Spleen (tissue), 11 donors: ENCODE measurements at regions not wholly inside any gene's neighbourhood (a gene's known extent, or its start where the extent isn't known, plus 50 kb on each side); places are given as distances from the start of the nearest gene placed in this dataset.
"Not testable (repeated sequence)": the region's sequence is repeated elsewhere in the genome, so short reads cannot be mapped to it uniquely, and the experiment has no call there.

Source experiments
- DNase-seq: peaks from one replicate; pipeline ENCODE4 v3.0.0-alpha.2; 2020
- H3K27ac ChIP-seq, 8 donors: fragments of 200-600 bp; sonication (generic) in 7 of 8; 1 replicate in 4 of 8; 2 replicates in 4 of 8; pipeline versions ENCODE4 v1.5.0 to v1.8.0; 2016 to 2021; ENCODE audit warnings: inconsistent platforms in 4 of 8, mild to moderate bottlenecking in 4 of 8, moderate library complexity in 1 of 8
- H3K27me3 ChIP-seq, 7 donors: fragments of 200-600 bp; sonication (generic) in 6 of 7; replicated peaks in 1 of 7; 1 replicate in 4 of 7; 2 replicates in 3 of 7; pipeline versions ENCODE4 v1.5.0 to v1.8.0; 2016 to 2021; ENCODE audit warnings: inconsistent platforms in 3 of 7, mild to moderate bottlenecking in 1 of 7
- H3K36me3 ChIP-seq, 6 donors: fragments of 200-600 bp; sonication (generic) in 5 of 6; 1 replicate in 4 of 6; 2 replicates in 2 of 6; pipeline versions ENCODE4 v1.5.0 to v1.8.0; 2016 to 2021; ENCODE audit warnings: inconsistent platforms in 2 of 6
- H3K4me1 ChIP-seq, 6 donors: fragments of 200-600 bp; sonication (generic) in 5 of 6; 1 replicate in 3 of 6; 2 replicates in 3 of 6; pipeline versions ENCODE4 v1.5.0 to v1.8.0; 2016 to 2021; ENCODE audit warnings: inconsistent platforms in 3 of 6
- H3K4me3 ChIP-seq, 8 donors: fragments of 200-600 bp; sonication (generic) in 7 of 8; 1 replicate in 4 of 8; 2 replicates in 4 of 8; pipeline versions ENCODE4 v1.5.0 to v1.8.0; 2016 to 2021; ENCODE audit warnings: inconsistent platforms in 4 of 8, mild to moderate bottlenecking in 4 of 8, moderate library complexity in 2 of 8
- H3K9me3 ChIP-seq, 8 donors: fragments of 200-600 bp; sonication (generic) in 7 of 8; 1 replicate in 4 of 8; 2 replicates in 4 of 8; pipeline versions ENCODE4 v1.5.0 to v1.8.0; 2016 to 2021; ENCODE audit warnings: inconsistent platforms in 4 of 8
- WGBS, 5 donors: extraction: QIAGEN DNeasy Blood & Tissue Kit in 3 of 5; methylation state at CpG; one replicate each; pipeline versions ENCODE4 v1.1.5 to v1.1.7; 2013 to 2018; 5-methylcytosine and 5-hydroxymethylcytosine counted together
- intact Hi-C: fragments of 100-400 bp; cut with DNase I; formaldehyde crosslinking; loops from one replicate; pipeline ENCODE4 v1.15.0; 2023; ENCODE audit warnings: low total_unique reads
- donor health status: healthy with polysubstance abuse.
- donor health status: DM: no; HTN: no; CAD: no; lungs with moderate emphysema.
- donor health status: DM: no; HTN: no; CAD: no.
- donor health status: Bipolar disorder and iron deficiency.
- donor health status: healthy.
- donor health status: DM: no; HTN: no; CAD: no.
- donor health status: DM: yes; HTN: yes; CAD: no.

- H3K4me1 ChIP-seq, DNase-seq, H3K4me3 ChIP-seq, H3K9me3 ChIP-seq, H3K27ac ChIP-seq, H3K36me3 ChIP-seq, intact Hi-C loops, H3K27me3 ChIP-seq: not testable (repeated sequence)
- no CpG with 5 or more reads among the region's 1 CpG for WGBS, 5 donors
These were observed 141.6 kb upstream of the NBPF26 start for GRCh38 chr1:120582135-120582534.

- H3K9me3 ChIP-seq, DNase-seq, H3K27ac ChIP-seq, H3K27me3 ChIP-seq, H3K36me3 ChIP-seq, H3K4me1 ChIP-seq, intact Hi-C loops, H3K4me3 ChIP-seq: not testable (repeated sequence)
- no CpG with 5 or more reads among the region's 2 CpGs for WGBS, 5 donors
These were observed 137.7 kb upstream of the NBPF26 start for GRCh38 chr1:120586053-120586452.

GRCh38 chr1:120588811-120589210 lies 134.9 kb upstream of the NBPF26 start:
- H3K27ac ChIP-seq, H3K27me3 ChIP-seq, H3K36me3 ChIP-seq, H3K9me3 ChIP-seq, H3K4me3 ChIP-seq, H3K4me1 ChIP-seq, intact Hi-C loops, DNase-seq: not testable (repeated sequence)
- no CpG with 5 or more reads among the region's 1 CpG for WGBS, 5 donors

- H3K9me3 ChIP-seq, H3K27ac ChIP-seq, DNase-seq, H3K36me3 ChIP-seq, intact Hi-C loops, H3K27me3 ChIP-seq, H3K4me1 ChIP-seq, H3K4me3 ChIP-seq: not testable (repeated sequence)
- 25 to 73% (median 59%) methylated on average over 2 to 3 of the region's 4 CpGs for WGBS, 5 donors
These were observed 132.0 kb upstream of the NBPF26 start for GRCh38 chr1:120591774-120592173.

GRCh38 chr1:120592943-120593342 lies 130.8 kb upstream of the NBPF26 start:
- WGBS, 5 donors: no CpG with 5 or more reads among the region's 3 CpGs
- H3K27ac ChIP-seq, H3K4me3 ChIP-seq, H3K4me1 ChIP-seq, H3K36me3 ChIP-seq, DNase-seq, H3K27me3 ChIP-seq, intact Hi-C loops, H3K9me3 ChIP-seq: not testable (repeated sequence)

- H3K4me1 ChIP-seq, H3K4me3 ChIP-seq, intact Hi-C loops, DNase-seq, H3K9me3 ChIP-seq, H3K27me3 ChIP-seq, H3K36me3 ChIP-seq, H3K27ac ChIP-seq: not testable (repeated sequence)
- no CpG with 5 or more reads among the region's 2 CpGs for WGBS, 5 donors
These were observed 130.1 kb upstream of the NBPF26 start for GRCh38 chr1:120593648-120594047.

- H3K4me1 ChIP-seq, H3K9me3 ChIP-seq, H3K4me3 ChIP-seq, H3K36me3 ChIP-seq, H3K27me3 ChIP-seq, DNase-seq, intact Hi-C loops, H3K27ac ChIP-seq: not testable (repeated sequence)
- WGBS, 5 donors: 40 to 70% methylated on average over 1 to 3 of the region's 4 CpGs; no CpG with 5 or more reads in 3 of the 5 donors
These were observed 125.3 kb upstream of the NBPF26 start for GRCh38 chr1:120598331-120598951.

- H3K27ac ChIP-seq, H3K9me3 ChIP-seq, intact Hi-C loops, H3K36me3 ChIP-seq, H3K4me1 ChIP-seq, H3K4me3 ChIP-seq, H3K27me3 ChIP-seq, DNase-seq: not testable (repeated sequence)
- no CpG with 5 or more reads among the region's 3 CpGs for WGBS, 5 donors
These were observed 124.2 kb upstream of the NBPF26 start for GRCh38 chr1:120599511-120599910.

- H3K27me3 ChIP-seq, DNase-seq, H3K4me3 ChIP-seq, H3K9me3 ChIP-seq, H3K27ac ChIP-seq, H3K36me3 ChIP-seq, H3K4me1 ChIP-seq, intact Hi-C loops: not testable (repeated sequence)
- WGBS, 5 donors: no CpG with 5 or more reads among the region's 3 CpGs
These were observed 123.2 kb upstream of the NBPF26 start for GRCh38 chr1:120600442-120601041.

- H3K36me3 ChIP-seq, intact Hi-C loops, DNase-seq, H3K27me3 ChIP-seq, H3K4me3 ChIP-seq, H3K9me3 ChIP-seq, H3K27ac ChIP-seq, H3K4me1 ChIP-seq: not testable (repeated sequence)
- no CpG with 5 or more reads among the region's 3 CpGs for WGBS, 5 donors
These were observed 115.9 kb upstream of the NBPF26 start for GRCh38 chr1:120607882-120608281.

- WGBS, 5 donors: no CpG with 5 or more reads among the region's 8 CpGs
- H3K4me3 ChIP-seq, DNase-seq, intact Hi-C loops, H3K9me3 ChIP-seq, H3K36me3 ChIP-seq, H3K27ac ChIP-seq, H3K4me1 ChIP-seq, H3K27me3 ChIP-seq: not testable (repeated sequence)
These were observed 115.3 kb upstream of the NBPF26 start for GRCh38 chr1:120608314-120609014.
